ENCODE measurements at regions not wholly inside any gene's neighbourhood (a gene's known extent, or its start where the extent isn't known, plus 50 kb on each side); places are given as distances from the start of the nearest gene placed in this dataset.

DNA sequence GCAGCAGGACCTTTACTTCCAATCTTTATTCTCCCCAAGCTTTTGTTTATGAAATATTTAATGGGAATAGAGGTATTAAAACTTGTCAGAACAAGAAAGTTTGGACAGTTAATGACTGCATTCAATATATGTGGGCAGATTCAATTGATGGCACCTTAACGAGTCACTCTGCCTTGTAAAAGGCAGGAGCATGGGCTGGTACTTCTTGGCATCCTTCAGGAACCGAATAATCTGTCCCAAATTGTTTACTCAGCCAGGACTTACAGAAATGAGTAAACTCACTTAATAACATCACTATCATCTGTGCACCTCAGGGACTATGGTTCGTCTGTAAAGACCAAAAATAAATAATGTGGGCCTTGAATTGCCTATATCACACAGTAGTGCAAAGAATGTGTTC is 1280.3 kb upstream of the TMEFF2 start:
- no peak overlapping the region for H3K4me3 ChIP-seq (ENCODE audit: low read depth, low read length)
- TF ChIP-seq, protein P1, sequence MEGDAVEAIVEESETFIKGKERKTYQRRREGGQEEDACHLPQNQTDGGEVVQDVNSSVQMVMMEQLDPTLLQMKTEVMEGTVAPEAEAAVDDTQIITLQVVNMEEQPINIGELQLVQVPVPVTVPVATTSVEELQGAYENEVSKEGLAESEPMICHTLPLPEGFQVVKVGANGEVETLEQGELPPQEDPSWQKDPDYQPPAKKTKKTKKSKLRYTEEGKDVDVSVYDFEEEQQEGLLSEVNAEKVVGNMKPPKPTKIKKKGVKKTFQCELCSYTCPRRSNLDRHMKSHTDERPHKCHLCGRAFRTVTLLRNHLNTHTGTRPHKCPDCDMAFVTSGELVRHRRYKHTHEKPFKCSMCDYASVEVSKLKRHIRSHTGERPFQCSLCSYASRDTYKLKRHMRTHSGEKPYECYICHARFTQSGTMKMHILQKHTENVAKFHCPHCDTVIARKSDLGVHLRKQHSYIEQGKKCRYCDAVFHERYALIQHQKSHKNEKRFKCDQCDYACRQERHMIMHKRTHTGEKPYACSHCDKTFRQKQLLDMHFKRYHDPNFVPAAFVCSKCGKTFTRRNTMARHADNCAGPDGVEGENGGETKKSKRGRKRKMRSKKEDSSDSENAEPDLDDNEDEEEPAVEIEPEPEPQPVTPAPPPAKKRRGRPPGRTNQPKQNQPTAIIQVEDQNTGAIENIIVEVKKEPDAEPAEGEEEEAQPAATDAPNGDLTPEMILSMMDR (IDR thresholded peaks at IDR 0.05; ENCODE audit: insufficient read depth, low read depth, low read length): no peak
- no peak for DNase-seq (ENCODE audit: low read depth)

DNA sequence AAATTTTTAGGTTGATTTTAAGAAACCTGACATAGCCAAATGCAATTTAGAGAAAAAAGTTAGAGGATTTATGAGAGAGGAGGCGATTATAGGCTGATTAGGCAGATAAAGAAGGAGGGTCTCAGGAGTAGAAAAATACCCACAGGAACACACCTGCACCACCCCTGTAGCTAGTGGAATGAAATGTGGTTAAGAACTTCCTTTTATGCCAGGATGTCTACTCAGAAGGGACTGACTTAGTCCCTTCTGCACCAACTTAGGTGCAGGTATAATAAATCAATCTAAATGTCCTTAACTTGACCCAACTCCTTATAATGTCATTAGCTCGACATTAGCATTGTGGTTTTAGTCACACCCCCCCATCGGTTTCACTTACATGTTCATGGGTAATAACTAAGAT is 1274.5 kb upstream of the TMEFF2 start:
- DNase-seq (ENCODE audit: low read depth): no peak
- TF ChIP-seq, protein P1 (IDR thresholded peaks at IDR 0.05; ENCODE audit: insufficient read depth, low read depth, low read length): no peak
- no peak overlapping the region for H3K4me3 ChIP-seq (ENCODE audit: low read depth, low read length)

DNA sequence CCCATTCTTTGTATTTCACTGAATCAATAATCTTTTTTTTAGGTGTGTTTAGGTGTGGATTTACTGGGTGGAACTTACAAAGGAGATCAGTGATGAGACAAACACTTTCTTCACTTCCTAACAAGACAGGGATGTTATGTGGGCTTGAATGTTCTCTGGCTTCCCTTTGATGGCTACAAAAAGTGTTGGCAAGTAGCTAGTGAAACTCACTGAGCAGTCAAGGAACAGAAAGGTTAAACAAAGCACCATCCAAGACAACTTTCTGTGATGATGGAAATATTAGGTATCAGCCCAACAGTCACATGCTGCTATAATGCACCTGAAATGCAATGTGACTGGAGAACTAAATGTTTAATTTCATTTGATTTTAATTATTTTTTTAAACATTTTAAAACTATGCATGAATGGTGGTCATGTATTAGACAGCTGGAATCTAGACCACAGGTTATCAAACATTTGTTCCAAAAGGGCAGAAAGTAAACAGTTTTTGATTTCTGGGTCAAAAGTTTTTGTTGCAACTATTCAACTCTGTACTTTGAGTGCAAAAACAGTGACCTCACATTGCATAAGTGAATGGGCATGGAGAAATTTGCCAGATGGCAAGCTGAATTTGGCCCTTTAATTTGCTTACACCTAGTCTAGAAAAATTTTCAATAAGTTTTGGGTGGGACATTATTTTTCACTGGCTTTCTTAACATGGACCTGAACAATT is 1272.7 kb upstream of the TMEFF2 start:
- no peak overlapping the region for H3K4me3 ChIP-seq (ENCODE audit: low read depth, low read length)
- no peak for DNase-seq (ENCODE audit: low read depth)
- TF ChIP-seq, protein P1 (IDR thresholded peaks at IDR 0.05; ENCODE audit: insufficient read depth, low read depth, low read length): no peak

DNA sequence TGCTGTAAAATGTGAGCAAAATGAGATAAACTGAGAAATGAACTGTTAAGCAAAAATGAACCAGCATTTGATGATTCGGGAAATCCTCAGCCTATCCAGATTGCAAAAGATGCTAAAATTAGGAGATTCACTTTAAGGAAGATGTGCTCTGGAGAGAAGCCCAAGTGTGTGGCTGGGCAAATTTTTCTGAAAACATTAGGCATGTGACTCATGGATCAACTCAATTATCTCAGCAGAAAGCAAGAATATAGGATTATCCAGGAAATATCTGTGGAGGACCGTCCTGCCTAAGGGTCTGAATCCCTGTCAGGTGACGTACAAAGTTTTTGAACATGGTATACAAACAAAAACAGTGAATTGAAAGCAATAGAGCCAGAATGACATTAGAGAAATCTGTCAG is 1268.3 kb upstream of the TMEFF2 start:
- DNase-seq (ENCODE audit: low read depth): no peak
- TF ChIP-seq, protein P1 (IDR thresholded peaks at IDR 0.05; ENCODE audit: insufficient read depth, low read depth, low read length): no peak
- H3K4me3 ChIP-seq (ENCODE audit: low read depth, low read length): no peak overlapping the region

DNA sequence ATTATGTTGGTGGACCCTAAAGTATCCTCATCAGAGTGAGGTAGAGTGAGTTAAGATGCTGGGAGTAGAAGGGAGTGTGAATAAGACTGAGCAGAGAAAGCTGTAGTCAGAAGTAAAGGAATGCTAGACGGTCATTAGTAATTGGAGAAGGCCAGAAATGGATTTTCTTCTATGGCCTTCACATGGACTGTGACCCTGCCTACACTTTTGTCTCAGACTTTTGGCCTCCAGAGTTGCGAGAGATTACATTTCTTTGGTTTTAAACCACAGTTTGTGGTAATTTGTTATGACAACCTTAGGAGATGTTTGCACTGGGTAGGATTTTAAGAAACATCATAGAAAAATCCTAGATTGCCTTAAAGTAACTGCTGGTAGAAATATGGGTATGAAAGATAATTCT is 1267.7 kb upstream of the TMEFF2 start:
- TF ChIP-seq, protein P1 (IDR thresholded peaks at IDR 0.05; ENCODE audit: insufficient read depth, low read depth, low read length): no peak
- H3K4me3 ChIP-seq (ENCODE audit: low read depth, low read length): no peak overlapping the region
- no peak for DNase-seq (ENCODE audit: low read depth)

DNA sequence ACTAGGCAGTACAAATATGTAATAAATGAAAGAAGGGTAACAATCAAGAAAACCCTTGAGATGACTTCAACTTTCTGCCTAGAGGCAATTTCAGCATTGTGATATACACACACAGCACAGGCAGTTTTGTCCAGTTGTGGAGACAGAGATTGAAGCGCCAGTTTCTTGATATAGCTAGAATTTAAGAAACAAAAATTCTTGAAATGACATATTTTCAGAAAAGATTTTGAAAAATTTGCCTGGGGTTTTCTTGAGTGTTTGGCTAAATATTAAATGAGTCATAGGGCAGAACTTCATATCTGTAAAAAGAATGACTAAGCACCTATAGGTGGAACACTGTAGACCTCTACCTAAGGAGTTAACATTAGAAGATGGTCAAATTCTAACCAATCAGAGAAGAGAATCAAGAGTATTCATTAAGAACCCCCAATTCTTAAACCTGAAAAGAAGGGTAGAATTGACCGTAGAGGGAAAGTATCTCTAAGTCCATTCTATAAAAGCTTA is 1266.8 kb upstream of the TMEFF2 start:
- TF ChIP-seq, protein P1 (IDR thresholded peaks at IDR 0.05; ENCODE audit: insufficient read depth, low read depth, low read length): no peak
- DNase-seq (ENCODE audit: low read depth): no peak
- H3K4me3 ChIP-seq (ENCODE audit: low read depth, low read length): no peak overlapping the region

DNA sequence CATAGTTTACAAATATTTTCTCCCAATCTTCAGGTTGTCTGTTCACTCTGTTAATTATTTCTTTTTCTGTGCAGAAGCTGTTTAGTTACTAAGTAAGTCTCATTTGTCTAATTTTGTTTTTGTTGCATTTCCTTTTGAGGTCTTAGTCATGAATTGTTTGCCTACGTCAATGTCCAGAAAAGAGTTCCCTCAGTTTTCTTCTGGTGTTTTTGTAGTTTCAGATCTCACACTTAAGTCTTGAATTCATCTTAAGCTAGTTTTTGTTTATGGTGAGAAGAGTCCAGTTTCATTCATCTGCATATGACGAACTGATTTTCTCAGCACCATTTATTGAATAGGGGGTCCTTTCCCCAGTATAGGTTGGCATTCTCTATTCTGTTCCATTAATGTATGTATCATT is 1252.2 kb upstream of the TMEFF2 start:
- TF ChIP-seq, protein P1 (IDR thresholded peaks at IDR 0.05; ENCODE audit: insufficient read depth, low read depth, low read length): no peak
- DNase-seq (ENCODE audit: low read depth): no peak
- no peak overlapping the region for H3K4me3 ChIP-seq (ENCODE audit: low read depth, low read length)

All from fibroblast of villous mesenchyme (primary cell).